Sigmoid colon (tissue), 6 donors: ENCODE measurements at regions not wholly inside any gene's neighbourhood (a gene's known extent, or its start where the extent isn't known, plus 50 kb on each side); places are given as distances from the start of the nearest gene placed in this dataset.
"Not testable (repeated sequence)": the region's sequence is repeated elsewhere in the genome, so short reads cannot be mapped to it uniquely, and the experiment has no call there.

Experiments
- DNase-seq: peaks from one replicate; pipeline ENCODE4 v3.0.0-alpha.2; 2019
- H3K27ac ChIP-seq, 4 donors: fragments of 200-600 bp; sonication (generic); one replicate each; pipeline ENCODE4 v1.5.1; 2016 to 2019; ENCODE audit warnings: mild to moderate bottlenecking in 1 of 4
- H3K27me3 ChIP-seq, 3 donors: fragments of 200-600 bp; sonication (generic); one replicate each; pipeline ENCODE4 v1.5.1; 2019; ENCODE audit warnings: mild to moderate bottlenecking in 1 of 3
- H3K36me3 ChIP-seq, 4 donors: fragments of 200-600 bp; sonication (generic); one replicate each; pipeline ENCODE4 v1.5.1; 2016 to 2019
- H3K4me1 ChIP-seq, 4 donors: fragments of 200-600 bp; sonication (generic); one replicate each; pipeline ENCODE4 v1.5.1; 2017 to 2019
- H3K4me3 ChIP-seq, 4 donors: fragments of 200-600 bp; sonication (generic); one replicate each; pipeline ENCODE4 v1.5.1; 2017 to 2019; ENCODE audit warnings: mild to moderate bottlenecking in 2 of 4, moderate library complexity in 1 of 4
- H3K9me3 ChIP-seq, 4 donors: fragments of 200-600 bp in 3 of 4; sonication (generic) in 3 of 4; one replicate each; pipeline versions ENCODE4 v1.5.1 to v1.6.1; 2013 to 2019
- EP300 ChIP-seq, 4 donors: sonication (generic); formaldehyde crosslinking; IDR thresholded peaks; one replicate each; pipeline ENCODE4 v1.6.1; 2017; ENCODE audit warnings: antibody characterized with exemption in 4 of 4
- POLR2A ChIP-seq, 2 donors: fragments of 450-650 bp; IDR thresholded peaks; one replicate each; pipeline ENCODE4 v1.6.1; 2016; ENCODE audit warnings: antibody characterized with exemption in 2 of 2, mild to moderate bottlenecking in 2 of 2, moderate library complexity in 2 of 2
- POLR2AphosphoS5 ChIP-seq, 4 donors: sonication (generic); formaldehyde crosslinking; IDR thresholded peaks; one replicate each; pipeline ENCODE4 v1.6.1; 2017; ENCODE audit warnings: antibody characterized with exemption in 4 of 4
- WGBS, 2 donors: extraction: QIAGEN DNeasy Blood & Tissue Kit; methylation state at CpG; one replicate each; pipeline ENCODE4 v1.1.7; 2013; 5-methylcytosine and 5-hydroxymethylcytosine counted together
- intact Hi-C: fragments of 100-400 bp; cut with DNase I; formaldehyde crosslinking; loops from one replicate; pipeline ENCODE4 v1.15.1; 2023
- TF ChIP-seq, protein P1 (sequence below), 4 experiments: fragments of 450-650 bp in 3 of 4; fragments of 200-600 bp in 1 of 4; IDR thresholded peaks; one replicate each; pipeline ENCODE4 v1.5.1; 2016 to 2019; ENCODE audit warnings: antibody characterized with exemption in 4 of 4, mild to moderate bottlenecking in 3 of 4, moderate library complexity in 2 of 4
- donor health status: healthy with polysubstance abuse.
- donor health status: healthy.

DNA sequence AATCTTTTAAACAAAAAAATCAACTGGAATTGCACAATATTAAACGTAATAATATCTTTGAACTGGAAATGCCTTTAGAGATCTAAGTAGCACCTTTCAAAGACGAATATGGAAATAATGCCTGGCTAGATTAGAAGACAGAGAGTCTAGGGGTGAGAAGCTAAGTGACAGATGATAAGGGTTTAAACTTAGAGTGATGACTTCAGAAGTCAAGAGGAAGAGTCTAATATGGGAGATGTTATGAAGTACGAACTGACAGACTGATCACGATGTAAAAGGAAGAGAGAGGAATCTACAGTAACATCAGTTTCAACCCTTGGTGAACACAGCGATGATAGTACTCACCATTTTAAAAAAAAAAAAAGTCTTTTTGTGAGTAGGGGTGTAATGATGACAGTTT is 57.9 kb downstream of the HINT1 start:
- Histone ChIP-seq H3K36me3 (no peaks in the 10 kb centered on the region), H3K4me1 (no peaks in the 10 kb centered on the region), H3K4me3 (no peak overlapping the region), H3K9me3 (no peaks in the 10 kb centered on the region), H3K27me3 (no peaks in the 10 kb centered on the region), H3K27ac (no peak overlapping the region)
- TF ChIP-seq POLR2A (IDR thresholded peaks at IDR 0.05) (no peak), EP300 (IDR thresholded peaks at IDR 0.05) (no peak), POLR2AphosphoS5 (IDR thresholded peaks at IDR 0.05) (no peak)
- TF ChIP-seq, protein P1, sequence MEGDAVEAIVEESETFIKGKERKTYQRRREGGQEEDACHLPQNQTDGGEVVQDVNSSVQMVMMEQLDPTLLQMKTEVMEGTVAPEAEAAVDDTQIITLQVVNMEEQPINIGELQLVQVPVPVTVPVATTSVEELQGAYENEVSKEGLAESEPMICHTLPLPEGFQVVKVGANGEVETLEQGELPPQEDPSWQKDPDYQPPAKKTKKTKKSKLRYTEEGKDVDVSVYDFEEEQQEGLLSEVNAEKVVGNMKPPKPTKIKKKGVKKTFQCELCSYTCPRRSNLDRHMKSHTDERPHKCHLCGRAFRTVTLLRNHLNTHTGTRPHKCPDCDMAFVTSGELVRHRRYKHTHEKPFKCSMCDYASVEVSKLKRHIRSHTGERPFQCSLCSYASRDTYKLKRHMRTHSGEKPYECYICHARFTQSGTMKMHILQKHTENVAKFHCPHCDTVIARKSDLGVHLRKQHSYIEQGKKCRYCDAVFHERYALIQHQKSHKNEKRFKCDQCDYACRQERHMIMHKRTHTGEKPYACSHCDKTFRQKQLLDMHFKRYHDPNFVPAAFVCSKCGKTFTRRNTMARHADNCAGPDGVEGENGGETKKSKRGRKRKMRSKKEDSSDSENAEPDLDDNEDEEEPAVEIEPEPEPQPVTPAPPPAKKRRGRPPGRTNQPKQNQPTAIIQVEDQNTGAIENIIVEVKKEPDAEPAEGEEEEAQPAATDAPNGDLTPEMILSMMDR (IDR thresholded peaks at IDR 0.05) = no peak
- intact Hi-C loops = no loop called here
- 88 to 94% methylated on average over 5 of the region's 5 CpGs for WGBS, 2 donors
- DNase-seq = no peak

DNA sequence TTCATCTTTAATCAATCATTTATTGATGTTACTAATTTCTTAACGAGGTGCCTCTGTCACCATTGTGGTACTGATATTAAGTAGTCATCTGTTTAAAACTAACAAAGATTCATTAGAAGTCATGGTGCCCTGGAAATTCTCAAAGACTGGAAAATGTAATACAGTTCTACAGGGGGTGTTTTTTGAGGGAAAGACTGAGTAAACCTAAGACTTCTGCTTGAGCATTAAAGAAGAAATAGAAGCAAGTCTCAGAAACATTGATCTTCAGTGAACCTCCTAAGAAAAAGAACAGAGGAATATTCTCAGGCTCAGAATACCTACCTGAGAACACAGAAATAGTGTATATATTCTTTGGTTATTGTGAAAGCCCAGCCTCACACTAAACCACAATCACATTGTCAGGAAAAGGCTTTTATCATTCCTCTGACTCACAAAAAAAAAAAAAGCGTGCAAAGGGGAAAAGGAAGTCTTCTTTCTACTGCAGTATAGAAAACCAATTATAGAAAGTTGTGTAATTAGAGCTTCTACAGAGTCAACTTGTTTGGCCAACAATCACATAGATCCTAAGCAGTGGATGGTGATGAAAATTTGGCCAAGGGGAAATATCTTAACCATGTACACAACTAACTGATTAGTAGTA is 60.8 kb downstream of the HINT1 start:
- WGBS, 2 donors = 63 to 81% methylated on average over 2 of the region's 2 CpGs
- intact Hi-C loops = no loop called here

DNA sequence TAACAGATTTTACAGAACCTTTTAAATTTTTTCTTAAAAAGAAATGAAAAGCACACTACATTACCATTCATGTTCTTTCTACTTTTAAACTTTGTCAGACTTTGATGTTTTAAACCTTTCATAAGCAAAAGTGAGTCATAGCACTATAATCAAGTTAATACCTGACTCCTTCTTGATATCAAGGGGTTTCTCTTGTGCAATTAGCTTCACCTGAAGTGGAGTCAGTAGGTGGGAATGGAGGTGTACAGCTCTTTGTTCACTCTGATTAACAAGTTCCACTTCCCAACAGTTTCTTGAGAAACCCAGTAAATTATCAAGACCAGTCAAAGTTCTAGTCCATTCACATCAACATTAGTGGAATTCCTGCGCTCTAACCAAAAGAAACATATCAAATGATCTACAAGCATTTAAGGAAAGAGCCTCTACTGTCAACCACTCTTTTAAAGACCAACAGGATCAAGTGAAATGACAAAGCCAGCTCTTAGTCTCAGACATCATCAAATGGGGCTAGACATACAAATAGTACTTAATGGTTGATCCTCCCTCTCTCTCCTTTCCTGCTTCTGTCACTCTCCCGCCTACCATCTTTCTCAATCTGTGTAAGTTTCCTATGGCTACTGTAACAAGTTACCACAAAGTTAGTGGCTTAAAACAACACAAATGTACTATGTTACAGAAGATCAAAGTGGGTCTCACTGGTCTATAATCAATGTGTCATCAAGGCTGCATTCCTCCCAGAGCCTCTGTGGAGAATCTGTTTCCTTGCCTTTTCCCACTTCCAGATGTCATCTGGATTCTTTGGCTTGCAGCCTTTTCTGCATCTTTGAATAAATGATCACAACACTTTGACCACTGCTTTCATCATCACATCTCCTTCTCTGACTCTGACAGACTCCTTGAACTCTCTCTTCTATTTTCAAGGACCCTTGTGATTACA is 68.0 kb downstream of the HINT1 start:
- H3K36me3 ChIP-seq = no peaks in the 10 kb centered on the region
- no peak overlapping the region for H3K27ac ChIP-seq
- no peaks in the 10 kb centered on the region for H3K27me3 ChIP-seq
- intact Hi-C loops = no loop called here
- no peaks in the 10 kb centered on the region for H3K4me1 ChIP-seq
- H3K9me3 ChIP-seq = no peaks in the 10 kb centered on the region
- 90 to 91% methylated on average over 2 of the region's 2 CpGs for WGBS, 2 donors
- no peak overlapping the region for H3K4me3 ChIP-seq
- TF ChIP-seq POLR2AphosphoS5 (IDR thresholded peaks at IDR 0.05) = no peak
- no peak for TF ChIP-seq EP300 (IDR thresholded peaks at IDR 0.05)
- no peak for TF ChIP-seq POLR2A (IDR thresholded peaks at IDR 0.05)
- TF ChIP-seq, protein P1 (IDR thresholded peaks at IDR 0.05) = no peak
- DNase-seq = no peak

More for the DNA sequence above, 60.8 kb downstream of the HINT1 start:
- Histone ChIP-seq H3K4me3 (no peak overlapping the region), H3K9me3 (no peaks in the 10 kb centered on the region), H3K36me3 (no peaks in the 10 kb centered on the region), H3K27ac (no peak overlapping the region), H3K27me3 (no peaks in the 10 kb centered on the region), H3K4me1 (no peaks in the 10 kb centered on the region)
- TF ChIP-seq EP300 (IDR thresholded peaks at IDR 0.05) (no peak), POLR2A (IDR thresholded peaks at IDR 0.05) (no peak), POLR2AphosphoS5 (IDR thresholded peaks at IDR 0.05) (no peak)
- TF ChIP-seq, protein P1 (IDR thresholded peaks at IDR 0.05) = no peak
- DNase-seq = no peak

DNA sequence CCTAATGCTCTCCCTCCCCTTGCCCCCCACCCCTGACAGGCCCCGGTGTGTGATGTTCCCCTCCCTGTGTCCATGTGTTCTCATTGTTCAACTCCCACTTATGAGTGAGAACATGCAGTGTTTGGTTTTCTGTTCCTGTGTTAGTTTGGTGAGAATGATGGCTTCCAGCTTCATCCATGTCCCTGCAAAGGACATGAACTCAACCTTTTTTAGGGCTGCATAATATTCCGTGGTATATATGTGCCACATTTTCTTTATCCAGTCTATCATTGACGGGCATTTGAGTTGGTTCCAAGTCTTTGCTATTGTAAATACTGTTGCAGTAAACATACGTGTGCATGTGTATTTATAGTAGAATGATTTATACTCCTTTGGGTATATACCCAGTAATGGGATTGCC is 69.5 kb downstream of the HINT1 start:
- H3K36me3 ChIP-seq, intact Hi-C loops, H3K4me3 ChIP-seq, H3K27me3 ChIP-seq, H3K27ac ChIP-seq, DNase-seq, H3K9me3 ChIP-seq, H3K4me1 ChIP-seq: not testable (repeated sequence)
- WGBS, 2 donors = 90 to 93% methylated on average over 4 of the region's 4 CpGs

DNA sequence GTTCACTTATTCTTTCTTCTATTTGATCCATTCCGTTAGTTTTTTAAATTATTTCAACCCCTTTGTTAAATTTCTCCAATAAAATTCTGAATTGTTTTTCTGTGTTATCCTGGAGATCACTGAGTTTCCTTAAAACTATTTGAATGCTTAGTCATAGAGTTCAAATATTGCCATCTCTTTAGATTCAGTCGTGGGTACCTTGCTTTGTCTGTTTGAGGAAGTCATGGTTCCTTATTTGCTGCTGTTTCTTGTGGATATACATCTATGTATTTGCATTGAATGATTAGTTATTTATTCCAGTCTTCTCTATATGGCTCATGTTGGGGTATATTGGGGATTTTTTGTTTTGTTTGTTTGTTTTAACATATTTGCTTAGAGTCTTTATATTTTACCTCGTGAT is 80.6 kb downstream of the HINT1 start:
- intact Hi-C loops = no loop called here
- Histone ChIP-seq H3K4me3 (no peak overlapping the region), H3K36me3 (no peaks in the 10 kb centered on the region), H3K9me3 (no peaks in the 10 kb centered on the region), H3K4me1 (no peaks in the 10 kb centered on the region), H3K27me3 (no peaks in the 10 kb centered on the region), H3K27ac (no peak overlapping the region)
- DNase-seq = no peak
- TF ChIP-seq, protein P1 (IDR thresholded peaks at IDR 0.05) = no peak
- TF ChIP-seq POLR2AphosphoS5 (IDR thresholded peaks at IDR 0.05) (no peak), POLR2A (IDR thresholded peaks at IDR 0.05) (no peak), EP300 (IDR thresholded peaks at IDR 0.05) (no peak)
- WGBS, 2 donors = 78 to 83% methylated on average over 3 of the region's 3 CpGs
